K562 (cell line): ENCODE measurements at regions not wholly inside any gene's neighbourhood (a gene's known extent, or its start where the extent isn't known, plus 50 kb on each side); places are given as distances from the start of the nearest gene placed in this dataset.
A peak's percentile ranks its signal among the peaks of the same experiment; 100 is the strongest.

ENCODE experiments used
- ATAC-seq: fragments of 200-7000 bp; cut with Tn5 transposase; 3 replicates; pipeline ENCODE4 v1.9.1; 2020; ENCODE audit warnings: moderate library complexity
- BruUV-seq: library from RNA; stranded (reverse); fragments of 400-500 nt; replicated peaks from 2 replicates; lab custom pipeline; 2021; lab: Mats Ljungman, UMichigan
- CTCF ChIA-PET: fragments of 300-600 bp; formaldehyde crosslinking; extraction: SDS; loops from one replicate; lab custom pipeline; 2021; ENCODE audit warnings: low intra/inter-chr PET ratio; lab: Yijun Ruan, JAX
- POLR2A ChIA-PET: fragments of 300-600, 350-650 bp; sonication (Branson Sonifier 250); formaldehyde crosslinking; extraction: SDS; loops from one replicate; lab custom pipeline; 2021; ENCODE audit warnings: antibody characterized with exemption, inconsistent platforms; lab: Yijun Ruan, JAX
- DNase-seq, 4 experiments: peaks; one replicate each; pipeline versions ENCODE4 v3.0.0 to v3.0.0-alpha.2; 2011 to 2018; ENCODE audit warnings: low spot score in 3 of 4, mixed read lengths in 3 of 4; ENCODE audit errors: extremely low read depth in 1 of 4
- FAIRE-seq: peaks from 2 replicates; lab custom pipeline; 2011; peaks lifted over from hg19 to GRCh38; lab: Jason Lieb, UNC
- H2AFZ ChIP-seq: 2 replicates; pipeline ENCODE4 v1.6.0; 2011; ENCODE audit warnings: low read depth, low read length, control low read depth, inconsistent platforms
- H3K27ac ChIP-seq: fragments of 200-600 bp; 3 replicates; pipeline ENCODE4 v1.8.0; 2011; ENCODE audit warnings: low read depth, mild to moderate bottlenecking, control low read depth, inconsistent platforms, low read length, moderate library complexity, mixed read lengths; ENCODE audit errors: extremely low read depth
- H3K27me3 ChIP-seq, 2 experiments: fragments of 300-600 bp in 1 of 2; 2 replicates in 1 of 2; 3 replicates in 1 of 2; pipeline versions ENCODE4 v1.6.0 to v1.8.0; 2011; ENCODE audit warnings: inconsistent platforms in 2 of 2, low read length in 2 of 2, mild to moderate bottlenecking in 1 of 2, mixed read lengths in 1 of 2, moderate library complexity in 1 of 2; ENCODE audit not compliant: control insufficient read depth in 2 of 2, insufficient read depth in 2 of 2
- H3K36me3 ChIP-seq: fragments of 300-600 bp; 3 replicates; pipeline ENCODE4 v1.8.0; 2011; ENCODE audit warnings: mild to moderate bottlenecking, low read length, inconsistent platforms; ENCODE audit not compliant: control insufficient read depth, insufficient read depth
- H3K4me1 ChIP-seq, 2 experiments: fragments of 200-600 bp in 1 of 2; replicated peaks in 1 of 2; 2 replicates in 1 of 2; 3 replicates in 1 of 2; pipeline versions ENCODE4 v1.5.1 to v1.8.0; 2011; ENCODE audit warnings: inconsistent platforms in 2 of 2, low read length in 2 of 2, mild to moderate bottlenecking in 1 of 2, mixed read lengths in 1 of 2, moderate library complexity in 1 of 2; ENCODE audit not compliant: control insufficient read depth in 2 of 2, insufficient read depth in 2 of 2
- H3K4me2 ChIP-seq: 2 replicates; pipeline ENCODE4 v1.6.1; 2011; ENCODE audit warnings: low read length, control low read depth, inconsistent platforms, mixed read lengths; ENCODE audit not compliant: insufficient read depth
- H3K4me3 ChIP-seq: fragments of 200-600 bp; sonication (generic), shearing (Covaris generic); 2 replicates; pipeline ENCODE4 v1.5.1; 2016; ENCODE audit warnings: control low read depth, inconsistent platforms
- H3K79me2 ChIP-seq: fragments of 200-600 bp; 3 replicates; pipeline ENCODE4 v1.8.0; 2011; ENCODE audit warnings: low read length, inconsistent platforms; ENCODE audit not compliant: control insufficient read depth, insufficient read depth
- H3K9ac ChIP-seq, 2 experiments: 2 replicates each; pipeline versions ENCODE4 v1.6.0 to v1.6.1; 2011; ENCODE audit warnings: low read depth in 2 of 2, low read length in 2 of 2, control low read depth in 1 of 2, inconsistent platforms in 1 of 2, mild to moderate bottlenecking in 1 of 2, mixed read lengths in 1 of 2; ENCODE audit not compliant: insufficient read depth in 1 of 2
- H3K9me1 ChIP-seq: one replicate; pipeline ENCODE4 v1.6.0; 2011; ENCODE audit warnings: inconsistent platforms, mild to moderate bottlenecking, low read length, moderate library complexity; ENCODE audit not compliant: control insufficient read depth, insufficient read depth
- H3K9me3 ChIP-seq: replicated peaks from 2 replicates; pipeline ENCODE4 v1.5.1; 2011; ENCODE audit warnings: low read depth, low read length, inconsistent platforms; ENCODE audit not compliant: control insufficient read depth, insufficient read depth
- H4K20me1 ChIP-seq: replicated peaks from 2 replicates; pipeline ENCODE4 v1.6.1; 2011; ENCODE audit warnings: low read length, inconsistent platforms, mixed read lengths; ENCODE audit not compliant: control insufficient read depth, insufficient read depth
- FOSL1 ChIP-seq: fragments of 200-800 bp; sonication (Bioruptor generic); conservative IDR thresholded peaks from 2 replicates; pipeline ENCODE4 v1.6.1; 2016; ENCODE audit warnings: missing genetic modification characterization, missing compliant biosample characterization
- NR1H2 ChIP-seq: sonication (generic); formaldehyde crosslinking; IDR thresholded peaks from 2 replicates; pipeline ENCODE4 v1.4.0; 2020; ENCODE audit warnings: mild to moderate bottlenecking, missing genetic modification reagents
- ZBTB33 ChIP-seq: sonication (generic); formaldehyde crosslinking; IDR thresholded peaks from 2 replicates; pipeline ENCODE4 v1.8.1; 2023; ENCODE audit warnings: mild to moderate bottlenecking, missing genetic modification reagents
- WGBS: fragments of 100-300 bp; shearing (Covaris generic); methylation state at CpG from one replicate; pipeline ENCODE4 v1.1.6; 2016; ENCODE audit warnings: low coverage, mixed read lengths; ENCODE audit not compliant: insufficient coverage; ENCODE audit errors: missing lambda C conversion rate; 5-methylcytosine and 5-hydroxymethylcytosine counted together
- in situ Hi-C: fragments of 300-500 bp; cut with MboI; formaldehyde crosslinking; loops from 4 replicates; pipeline ENCODE4 v1.15.0; 2018; ENCODE audit warnings: inconsistent platforms, mixed read lengths
- intact Hi-C: fragments of 100-400 bp; cut with micrococcal nuclease; formaldehyde crosslinking; loops from 2 replicates; pipeline ENCODE4 v1.14.2; 2022

GRCh38 chr21:35382696-35383095 lies 333.6 kb upstream of the RUNX1 start:
- ATAC-seq = no peak
- Histone ChIP-seq H2AFZ (no peak overlapping the region), H3K9me1 (no peaks in the 10 kb centered on the region), H3K36me3 (no peaks in the 10 kb centered on the region), H3K4me2 (no peak overlapping the region), H3K9ac (no peak overlapping the region), H3K79me2 (no peaks in the 10 kb centered on the region), H3K27ac (no peak overlapping the region), H3K9me3 (no peaks in the 10 kb centered on the region), H4K20me1 (no peaks in the 10 kb centered on the region), H3K4me1 (peaks cover 0 to 16% of the 10 kb centered on the region in 2 experiments; a peak in 2 of 5 replicates), H3K27me3 (no peaks in the 10 kb centered on the region), H3K4me3 (no peak overlapping the region)
- in situ Hi-C loops (no loop called here), intact Hi-C loops (no loop called here)
- TF ChIP-seq NR1H2 (CRISPR knock-in tag) (no peak), FOSL1 (tag) (peak; percentile 38; the same call in 1 of the 2 replicates), ZBTB33 (peak; percentile 73)
- ChIA-PET POLR2A (no interaction called here), CTCF (interaction anchor here (0.7 kb wide), 1 partner anchor 11 kb away, joined by 3 read pairs; no protein-coding TSS in a partner anchor)
- 28% methylated on average over 6 of the region's 6 CpGs for WGBS
- BruUV-seq = no TSS peak
- FAIRE-seq = no peak
- no peak for DNase-seq
